ENCODE measurements at regions not wholly inside any gene's neighbourhood (a gene's known extent, or its start where the extent isn't known, plus 50 kb on each side); places are given as distances from the start of the nearest gene placed in this dataset.

DNA sequence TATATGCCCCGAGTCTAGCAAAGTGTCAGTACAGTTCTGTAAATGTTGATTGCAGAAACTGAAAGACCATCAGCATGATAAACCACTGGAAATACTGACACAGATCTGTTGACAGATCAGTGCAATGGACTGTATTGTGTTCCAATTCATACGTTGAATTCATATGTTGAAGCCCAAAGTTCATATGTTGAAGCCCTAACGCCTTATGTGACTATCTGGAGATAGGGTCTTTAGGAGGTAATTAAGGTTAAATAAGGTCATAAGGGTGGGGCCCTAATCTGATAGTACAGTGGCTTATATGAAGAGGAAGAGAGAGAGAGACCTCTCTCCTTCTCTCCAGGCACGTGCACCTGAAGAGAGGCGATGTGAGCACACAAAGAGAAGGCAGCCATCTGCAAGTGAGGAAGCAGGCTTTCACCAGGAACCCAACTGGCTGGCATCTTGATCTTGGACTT, 144.7 kb downstream of the MRPL39 start:
- TF ChIP-seq EZH2 (optimal IDR thresholded peaks at IDR 0.05; ENCODE audit: low read depth, low read length) (no peak), EZH2phosphoT487 (IDR thresholded peaks at IDR 0.05; ENCODE audit: low read length) (no peak)
- TF ChIP-seq, protein P1, sequence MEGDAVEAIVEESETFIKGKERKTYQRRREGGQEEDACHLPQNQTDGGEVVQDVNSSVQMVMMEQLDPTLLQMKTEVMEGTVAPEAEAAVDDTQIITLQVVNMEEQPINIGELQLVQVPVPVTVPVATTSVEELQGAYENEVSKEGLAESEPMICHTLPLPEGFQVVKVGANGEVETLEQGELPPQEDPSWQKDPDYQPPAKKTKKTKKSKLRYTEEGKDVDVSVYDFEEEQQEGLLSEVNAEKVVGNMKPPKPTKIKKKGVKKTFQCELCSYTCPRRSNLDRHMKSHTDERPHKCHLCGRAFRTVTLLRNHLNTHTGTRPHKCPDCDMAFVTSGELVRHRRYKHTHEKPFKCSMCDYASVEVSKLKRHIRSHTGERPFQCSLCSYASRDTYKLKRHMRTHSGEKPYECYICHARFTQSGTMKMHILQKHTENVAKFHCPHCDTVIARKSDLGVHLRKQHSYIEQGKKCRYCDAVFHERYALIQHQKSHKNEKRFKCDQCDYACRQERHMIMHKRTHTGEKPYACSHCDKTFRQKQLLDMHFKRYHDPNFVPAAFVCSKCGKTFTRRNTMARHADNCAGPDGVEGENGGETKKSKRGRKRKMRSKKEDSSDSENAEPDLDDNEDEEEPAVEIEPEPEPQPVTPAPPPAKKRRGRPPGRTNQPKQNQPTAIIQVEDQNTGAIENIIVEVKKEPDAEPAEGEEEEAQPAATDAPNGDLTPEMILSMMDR (IDR thresholded peaks at IDR 0.05; ENCODE audit: low read length): no peak
- Histone ChIP-seq H3K36me3 (replicated peaks; ENCODE audit: insufficient read depth, low read length) (no peaks in the 10 kb centered on the region), H3K9me3 (replicated peaks; ENCODE audit: insufficient read depth, low read length) (no peaks in the 10 kb centered on the region), H4K20me1 (ENCODE audit: insufficient read depth, low read length) (no peaks in the 10 kb centered on the region), H3K79me2 (ENCODE audit: low read length) (no peaks in the 10 kb centered on the region), H3K9me2 (replicated peaks; ENCODE audit: insufficient read depth, low read length) (no peaks in the 10 kb centered on the region), H3K4me2 (ENCODE audit: low read depth, low read length) (no peak overlapping the region), H3K4me1 (ENCODE audit: low read length) (peaks cover 22% of the 10 kb centered on the region), H2AFZ (ENCODE audit: low read length) (no peak overlapping the region), H3F3A (ENCODE audit: insufficient read depth, low read length) (peaks cover 8% of the 10 kb centered on the region; the same call in 1 of the 2 replicates), H3K27me3 (replicated peaks; ENCODE audit: insufficient read depth, low read length) (no peaks in the 10 kb centered on the region), H3K4me3 (ENCODE audit: low read length) (no peak overlapping the region), H3K27ac (ENCODE audit: low read length) (no peak overlapping the region), H3K9ac (ENCODE audit: low read length) (no peak overlapping the region)
- DNase-seq: no peak

DNA sequence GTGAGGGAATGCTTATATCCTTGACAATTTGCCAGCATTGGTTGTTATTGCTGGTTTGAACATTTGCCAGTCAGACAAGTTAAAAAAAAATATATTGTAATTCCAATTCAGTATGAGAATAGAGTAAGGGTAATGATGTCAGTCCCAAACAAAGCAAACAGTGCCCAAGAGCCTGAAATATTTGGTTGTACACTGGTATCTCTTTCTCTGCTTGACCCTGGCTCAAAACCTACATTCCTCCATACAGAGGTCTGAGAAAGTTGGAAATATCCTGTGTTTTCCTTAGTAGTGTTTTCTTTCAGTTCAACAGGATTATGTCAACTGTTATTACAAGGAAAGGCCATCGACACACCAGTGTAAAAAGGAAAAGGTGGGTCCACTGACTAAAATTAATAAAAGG, 145.6 kb downstream of the MRPL39 start:
- Histone ChIP-seq H3K4me1 (ENCODE audit: low read length) (peaks cover 24% of the 10 kb centered on the region), H3K9ac (ENCODE audit: low read length) (no peak overlapping the region)

GRCh38 chr21:25459993-25460392, 147.3 kb downstream of the MRPL39 start:
- Histone ChIP-seq H3K9ac (ENCODE audit: low read length) (no peak overlapping the region), H4K20me1 (ENCODE audit: insufficient read depth, low read length) (no peaks in the 10 kb centered on the region), H3K9me3 (replicated peaks; ENCODE audit: insufficient read depth, low read length) (no peaks in the 10 kb centered on the region), H3K79me2 (ENCODE audit: low read length) (no peaks in the 10 kb centered on the region), H3K27me3 (replicated peaks; ENCODE audit: insufficient read depth, low read length) (no peaks in the 10 kb centered on the region), H3K36me3 (replicated peaks; ENCODE audit: insufficient read depth, low read length) (no peaks in the 10 kb centered on the region), H3K4me2 (ENCODE audit: low read depth, low read length) (no peak overlapping the region), H3K4me1 (ENCODE audit: low read length) (peaks cover 24% of the 10 kb centered on the region), H3K4me3 (ENCODE audit: low read length) (no peak overlapping the region), H3K9me2 (replicated peaks; ENCODE audit: insufficient read depth, low read length) (no peaks in the 10 kb centered on the region), H3F3A (ENCODE audit: insufficient read depth, low read length) (peaks cover 4% of the 10 kb centered on the region; the same call in 1 of the 2 replicates), H2AFZ (ENCODE audit: low read length) (no peak overlapping the region), H3K27ac (ENCODE audit: low read length) (no peak overlapping the region)
- no peak for DNase-seq
- TF ChIP-seq EZH2phosphoT487 (IDR thresholded peaks at IDR 0.05; ENCODE audit: low read length) (no peak), EZH2 (optimal IDR thresholded peaks at IDR 0.05; ENCODE audit: low read depth, low read length) (no peak)
- TF ChIP-seq, protein P1 (IDR thresholded peaks at IDR 0.05; ENCODE audit: low read length): no peak

More for the DNA sequence above, 145.6 kb downstream of the MRPL39 start:
- Histone ChIP-seq H3K27me3 (replicated peaks; ENCODE audit: insufficient read depth, low read length) (no peaks in the 10 kb centered on the region), H2AFZ (ENCODE audit: low read length) (no peak overlapping the region), H3K79me2 (ENCODE audit: low read length) (no peaks in the 10 kb centered on the region), H3K9me3 (replicated peaks; ENCODE audit: insufficient read depth, low read length) (no peaks in the 10 kb centered on the region), H3F3A (ENCODE audit: insufficient read depth, low read length) (peaks cover 9% of the 10 kb centered on the region; the same call in 1 of the 2 replicates), H3K4me2 (ENCODE audit: low read depth, low read length) (no peak overlapping the region), H3K4me3 (ENCODE audit: low read length) (no peak overlapping the region), H3K27ac (ENCODE audit: low read length) (no peak overlapping the region), H4K20me1 (ENCODE audit: insufficient read depth, low read length) (no peaks in the 10 kb centered on the region), H3K9me2 (replicated peaks; ENCODE audit: insufficient read depth, low read length) (no peaks in the 10 kb centered on the region), H3K36me3 (replicated peaks; ENCODE audit: insufficient read depth, low read length) (no peaks in the 10 kb centered on the region)
- no peak for DNase-seq
- no peak for TF ChIP-seq EZH2 (optimal IDR thresholded peaks at IDR 0.05; ENCODE audit: low read depth, low read length)
- TF ChIP-seq EZH2phosphoT487 (IDR thresholded peaks at IDR 0.05; ENCODE audit: low read length): no peak
- TF ChIP-seq, protein P1 (IDR thresholded peaks at IDR 0.05; ENCODE audit: low read length): no peak
